Inflammatory macrophage (primary cell): ENCODE measurements at regions not wholly inside any gene's neighbourhood (a gene's known extent, or its start where the extent isn't known, plus 50 kb on each side); places are given as distances from the start of the nearest gene placed in this dataset.

Source experiments
- DNase-seq, 2 donors: peaks; one replicate each; pipeline ENCODE4 v3.0.0-alpha.2; 2020 to 2022

GRCh38 chr6:45741437-45742171, 274.1 kb downstream of the CLIC5 start:
- peak; percentile 66 to 68 for DNase-seq

DNA sequence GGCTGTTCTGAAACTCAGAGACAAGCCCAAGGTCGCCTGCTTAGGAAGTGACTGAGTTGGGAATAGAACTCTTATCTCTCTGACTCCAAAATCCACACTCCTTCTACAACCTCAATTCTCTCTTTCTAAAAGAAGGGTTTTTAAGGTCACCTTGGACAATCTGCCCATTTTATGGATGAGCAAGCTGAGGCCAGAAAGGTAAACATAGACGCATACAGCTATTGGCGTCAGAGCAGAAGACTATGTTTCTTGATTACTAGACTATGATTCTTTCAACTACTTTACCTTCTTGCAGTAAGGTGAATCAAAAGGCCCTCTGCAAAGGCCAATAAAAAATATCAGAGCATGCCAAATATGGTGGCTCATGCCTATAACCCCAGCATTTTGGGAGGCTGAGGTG, 276.6 kb downstream of the CLIC5 start:
- no peak for DNase-seq

DNA sequence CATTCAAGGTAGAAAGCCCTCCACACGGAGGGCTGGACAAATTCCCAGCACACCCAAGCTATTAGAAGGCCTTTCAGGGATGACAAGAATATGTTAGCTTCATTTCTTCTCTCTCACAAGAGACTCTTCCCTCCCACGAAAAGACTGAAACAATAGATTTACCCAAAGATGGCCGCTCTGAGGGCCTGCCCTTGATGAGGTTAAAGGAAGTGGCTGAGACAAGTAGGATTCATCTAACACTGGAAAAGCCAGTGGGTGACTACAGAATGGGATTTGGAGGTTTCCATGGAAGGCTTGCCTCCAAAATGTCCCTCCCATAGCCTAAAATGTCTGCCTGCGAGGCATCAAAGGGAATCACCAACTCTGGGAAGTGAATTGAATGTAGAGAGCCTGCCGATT, 277.6 kb downstream of the CLIC5 start:
- no peak for DNase-seq

GRCh38 chr6:45737331-45738056, 278.2 kb downstream of the CLIC5 start:
- no peak for DNase-seq

DNA sequence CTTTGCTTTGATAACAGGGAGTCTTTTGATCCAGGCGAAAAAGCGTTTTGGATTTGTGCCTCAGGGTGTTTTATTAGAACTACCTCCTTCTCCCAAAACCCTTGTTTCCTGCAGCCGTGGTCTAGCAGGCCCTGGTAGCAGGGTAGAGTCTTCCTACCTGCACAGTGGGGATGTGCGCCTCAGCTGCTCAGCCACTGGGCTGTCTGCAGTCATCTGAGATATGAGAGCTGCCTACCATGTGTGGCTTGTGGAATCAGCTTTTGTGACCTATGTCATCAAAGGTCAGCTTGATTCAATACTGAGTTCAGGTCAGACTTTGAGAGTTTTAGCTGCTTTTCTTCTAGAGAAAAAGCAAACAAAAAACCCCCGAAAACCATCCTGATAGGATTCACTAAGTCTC, 279.5 kb downstream of the CLIC5 start:
- DNase-seq: no peak

GRCh38 chr6:45732731-45733130, 282.9 kb downstream of the CLIC5 start:
- DNase-seq: no peak

- DNase-seq: no peak
Observed at GRCh38 chr6:45730232-45730631, 285.4 kb downstream of the CLIC5 start.

GRCh38 chr6:45728674-45729073, 287.0 kb downstream of the CLIC5 start:
- no peak for DNase-seq

DNA sequence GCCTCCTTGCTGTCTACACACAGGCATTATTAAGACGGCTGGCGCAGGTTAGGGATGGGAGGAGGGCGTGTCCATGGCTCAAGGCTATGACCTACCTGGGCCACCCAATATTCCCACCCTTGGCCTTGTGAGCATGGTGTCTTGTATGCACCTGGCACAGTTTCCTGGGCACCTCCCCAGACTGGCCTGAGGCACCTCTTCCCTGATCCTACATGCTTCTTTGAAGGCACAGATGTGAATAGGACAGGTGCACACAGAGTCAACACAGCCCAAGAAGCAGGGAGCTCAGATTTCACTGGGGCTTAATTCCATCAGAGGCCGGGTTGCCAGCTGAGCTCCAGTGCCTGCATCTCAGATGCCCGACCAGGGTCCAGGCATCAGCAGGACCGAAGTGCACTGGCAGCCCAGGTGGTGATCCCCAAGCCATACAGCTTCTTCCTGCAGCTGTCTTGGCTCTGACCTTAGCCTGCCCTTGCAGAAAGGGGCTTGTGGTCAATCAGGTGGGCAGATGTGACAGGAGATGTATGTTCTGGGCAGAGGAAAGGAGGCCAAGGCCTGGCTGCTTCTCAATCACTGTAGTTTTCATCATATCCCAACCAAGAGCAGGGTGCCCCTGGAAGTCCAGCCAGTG, 287.7 kb downstream of the CLIC5 start:
- no peak for DNase-seq

- DNase-seq: no peak
Observed at GRCh38 chr6:45727228-45727627, 288.4 kb downstream of the CLIC5 start.

DNA sequence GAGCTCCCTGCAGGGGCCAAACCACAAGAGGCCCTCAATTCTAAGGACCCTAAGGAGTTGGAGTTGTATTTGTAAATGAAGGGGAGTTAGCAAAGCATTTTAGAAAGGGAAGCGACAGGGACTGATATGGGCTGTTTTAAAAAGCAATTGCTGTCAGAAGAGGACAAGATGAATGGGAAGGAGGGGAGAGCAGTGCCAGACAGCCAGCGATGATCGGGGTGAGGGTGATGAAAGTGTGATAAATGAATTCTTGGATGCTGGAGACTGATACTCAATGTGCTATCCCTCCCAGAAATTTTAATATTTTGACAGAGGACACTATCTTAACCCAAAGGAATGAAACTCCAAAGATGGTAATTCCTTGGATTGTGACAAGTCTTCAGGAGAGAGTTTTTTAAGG, 289.2 kb downstream of the CLIC5 start:
- no peak for DNase-seq

GRCh38 chr6:45724511-45724910, 291.1 kb downstream of the CLIC5 start:
- DNase-seq: no peak

- no peak for DNase-seq
Observed at GRCh38 chr6:45724027-45724426, 291.6 kb downstream of the CLIC5 start.

DNA sequence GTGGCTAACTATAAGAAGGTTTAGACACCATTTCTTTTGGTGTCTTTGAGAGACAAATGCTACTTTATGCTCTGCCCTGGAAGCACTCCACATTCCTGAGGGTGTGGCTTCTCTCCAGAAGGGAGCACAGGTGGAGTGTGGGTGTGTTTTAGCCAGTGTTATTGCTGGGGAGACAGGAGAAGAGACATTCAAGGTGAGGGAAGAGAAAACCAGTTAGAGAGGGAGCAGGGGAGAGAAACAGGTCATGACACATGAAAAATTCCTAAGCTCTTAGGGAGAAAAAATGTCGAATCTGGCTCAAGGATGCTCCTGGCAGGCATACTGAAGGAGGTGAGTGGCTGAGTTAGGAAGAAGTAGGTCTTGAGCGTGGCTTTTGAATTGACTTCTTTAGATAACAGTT, 292.8 kb downstream of the CLIC5 start:
- no peak for DNase-seq

DNA sequence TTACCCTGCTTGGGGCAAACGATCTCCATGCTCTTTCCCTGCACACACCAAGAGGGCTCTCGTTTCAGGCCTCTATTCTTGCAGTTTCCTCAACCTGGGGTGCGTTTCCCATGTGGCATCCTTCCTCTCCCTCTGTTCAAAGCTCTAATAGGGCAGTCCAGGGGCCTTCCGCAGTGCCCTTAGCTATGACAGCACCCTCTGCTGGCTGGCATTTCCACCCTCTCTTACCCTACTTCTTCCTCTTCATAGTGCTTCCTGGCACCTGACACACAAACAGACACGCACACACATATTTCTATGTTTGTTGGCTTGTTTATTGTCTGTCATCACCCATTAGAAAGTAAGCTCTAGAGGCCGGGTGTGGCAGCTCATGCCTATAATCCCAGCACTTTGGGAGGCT, 294.0 kb downstream of the CLIC5 start:
- DNase-seq: no peak

DNA sequence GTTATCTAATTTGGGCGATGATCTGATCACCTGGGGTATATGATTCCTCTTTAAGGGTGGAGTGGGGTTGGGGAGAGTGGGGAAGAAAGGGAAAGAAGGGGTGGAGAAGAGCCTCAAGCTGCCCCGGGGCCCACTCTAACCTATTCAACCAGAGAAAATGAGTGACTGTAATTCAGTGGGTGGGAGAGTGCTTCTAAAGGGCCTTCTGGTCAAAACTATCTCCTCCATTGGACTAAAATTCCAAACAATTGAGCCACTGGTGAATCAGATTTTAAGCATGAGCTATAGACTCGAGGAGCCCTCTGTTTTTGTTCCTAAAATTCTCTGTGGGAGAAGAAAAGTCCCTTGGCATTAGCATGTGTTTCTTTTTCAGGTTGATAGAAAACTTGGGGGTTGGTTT, 296.8 kb downstream of the CLIC5 start:
- DNase-seq: no peak

DNA sequence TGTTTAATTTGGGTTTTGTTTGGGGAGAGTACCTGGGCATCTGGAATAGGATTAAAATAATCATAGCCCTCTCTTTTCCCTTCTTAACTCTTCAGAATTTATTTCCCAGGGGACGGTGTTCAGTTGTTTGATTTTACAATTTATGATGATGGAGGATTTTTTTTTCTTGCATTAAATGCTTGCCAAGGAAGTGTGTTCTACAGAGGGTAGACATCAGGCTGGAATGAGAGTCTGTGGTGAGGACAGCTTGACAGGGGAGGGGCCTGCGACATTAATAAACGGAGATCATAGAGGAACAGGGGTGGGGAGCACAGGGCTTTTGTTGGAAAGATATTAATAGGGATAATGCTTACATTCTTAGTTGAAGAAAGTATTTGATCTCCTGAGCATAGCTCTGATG, 297.5 kb downstream of the CLIC5 start:
- DNase-seq: no peak

DNA sequence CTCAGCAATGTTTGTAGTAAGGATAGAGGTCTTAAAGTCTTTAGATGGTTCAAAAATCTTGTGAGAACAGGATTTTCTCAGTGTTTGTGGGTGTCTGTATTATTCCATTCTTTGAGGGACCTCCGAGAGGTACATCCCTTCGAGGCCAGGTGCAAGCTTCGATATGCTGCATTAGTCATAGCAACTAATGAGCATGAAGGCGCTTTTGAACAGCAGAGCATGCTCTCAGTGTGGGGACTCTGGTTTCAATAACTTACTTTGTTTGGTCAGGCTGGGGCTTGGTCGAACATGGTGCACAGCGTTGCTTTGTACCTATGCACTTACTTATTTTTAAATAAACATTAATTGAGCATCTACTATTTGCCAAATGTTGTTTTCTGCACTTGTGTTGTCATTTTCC, 297.9 kb downstream of the CLIC5 start:
- DNase-seq: no peak

- DNase-seq: no peak
Observed at GRCh38 chr6:45717027-45717426, 298.6 kb downstream of the CLIC5 start.

DNA sequence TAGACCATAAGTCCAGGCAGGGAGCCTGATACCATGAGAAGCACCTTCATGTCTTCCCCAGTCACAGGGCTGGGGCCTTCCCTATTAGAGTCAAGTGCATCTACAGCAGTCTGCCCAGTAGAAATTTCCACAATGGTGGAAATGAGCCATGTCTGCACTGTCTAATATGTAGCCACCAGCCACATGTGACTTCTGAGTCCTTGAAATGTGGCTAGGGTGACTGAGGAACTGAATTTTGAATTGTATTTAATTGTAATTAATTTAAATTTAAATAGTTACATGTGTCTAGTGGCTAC, 300.2 kb downstream of the CLIC5 start:
- DNase-seq: no peak

DNA sequence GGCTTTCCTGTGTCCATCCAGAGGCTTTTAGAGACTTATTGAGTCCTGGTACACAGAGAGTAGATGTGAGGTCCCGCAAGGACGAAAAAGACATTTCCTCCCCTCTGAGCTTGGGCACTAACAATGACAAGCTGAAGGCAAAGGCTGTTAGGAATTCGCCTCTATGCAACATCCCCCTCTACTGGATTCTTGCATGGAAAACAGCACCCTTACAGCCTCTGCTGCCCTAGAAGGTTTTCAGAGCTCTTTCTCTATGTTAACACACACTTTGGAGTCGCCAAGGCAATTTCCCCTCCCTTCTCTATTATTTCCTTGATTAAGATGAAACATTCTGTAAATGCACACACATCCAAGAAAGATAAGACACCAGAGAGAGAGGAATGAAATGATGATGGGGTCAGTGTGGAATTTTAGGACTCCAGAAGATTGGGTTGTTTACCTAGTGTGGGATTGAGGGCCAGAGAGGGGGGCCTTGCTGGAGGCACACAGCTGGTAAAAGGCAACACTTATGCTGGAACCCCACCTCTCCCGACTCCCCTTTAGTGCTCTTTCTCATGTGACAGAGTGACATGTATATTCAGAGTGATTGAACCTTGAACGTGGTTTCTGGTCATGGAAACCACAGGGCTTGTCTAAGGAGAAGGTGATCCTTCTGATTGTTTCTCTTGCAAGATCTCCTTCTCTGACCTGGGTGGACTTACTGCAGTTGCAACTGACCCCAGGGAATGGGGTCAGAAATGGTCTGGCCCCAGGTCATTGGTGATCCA, 300.7 kb downstream of the CLIC5 start:
- DNase-seq: peak; percentile 79 to 80

DNA sequence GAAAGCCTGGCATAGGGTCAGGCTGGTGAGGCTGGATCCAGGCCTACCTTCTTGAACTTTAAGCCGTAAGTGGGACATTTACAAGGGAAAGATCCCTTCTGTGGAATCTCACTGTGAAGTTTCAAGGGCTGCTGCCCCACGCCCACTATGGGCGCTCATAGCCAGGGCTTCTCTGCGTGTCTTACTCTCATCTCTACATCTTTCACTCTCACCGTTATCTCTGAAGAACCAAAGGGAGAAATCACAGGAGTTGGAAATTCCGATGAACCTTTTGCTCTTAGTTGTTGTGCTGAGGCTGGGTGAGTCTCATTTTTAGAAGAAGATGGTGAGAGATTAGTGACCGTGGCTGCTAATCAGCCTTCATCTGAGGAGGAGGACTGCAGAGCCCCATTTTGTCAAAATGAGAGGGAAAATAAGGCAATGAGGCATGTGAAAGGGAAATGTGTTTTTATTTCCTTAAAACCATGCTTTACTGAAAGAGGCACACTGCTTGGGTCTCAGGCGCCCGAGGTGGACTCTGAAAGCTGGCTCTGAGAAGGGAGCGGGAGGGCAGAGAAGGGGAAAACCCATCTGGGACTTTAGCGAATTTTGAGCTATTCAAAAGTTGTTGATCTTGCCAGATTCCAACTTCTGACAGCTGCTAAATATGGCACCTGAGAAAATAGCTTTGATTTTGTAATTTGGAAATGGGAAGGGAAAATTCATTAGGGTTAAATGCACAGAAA, 301.5 kb downstream of the CLIC5 start:
- DNase-seq: no peak
